GM23338 (cell line): ENCODE measurements at regions not wholly inside any gene's neighbourhood (a gene's known extent, or its start where the extent isn't known, plus 50 kb on each side); places are given as distances from the start of the nearest gene placed in this dataset.

Experiments used
- ATAC-seq: fragments of 200-7000 bp; cut with Tn5 transposase; 3 replicates; pipeline ENCODE4 v1.9.1; 2020
- DNase-seq: peaks from one replicate; pipeline ENCODE4 v3.0.0-alpha.2; 2015; ENCODE audit warnings: low spot score
- H2AFZ ChIP-seq: fragments of 200-600 bp; sonication (generic); 2 replicates; pipeline ENCODE4 v1.8.0; 2016; ENCODE audit warnings: antibody characterized with exemption, mild to moderate bottlenecking, moderate library complexity
- H3F3A ChIP-seq: fragments of 200-600 bp; sonication (generic); replicated peaks from 2 replicates; pipeline ENCODE4 v1.8.0; 2017; ENCODE audit warnings: antibody characterized with exemption, mixed run types, low read depth
- H3K27ac ChIP-seq: fragments of 200-600 bp; sonication (generic); 2 replicates; pipeline ENCODE4 v1.6.1; 2016; ENCODE audit warnings: low read depth
- H3K27me3 ChIP-seq: fragments of 200-600 bp; sonication (generic); 2 replicates; pipeline ENCODE4 v1.8.0; 2016; ENCODE audit warnings: mild to moderate bottlenecking, mixed run types, moderate library complexity; ENCODE audit not compliant: insufficient read depth
- H3K36me3 ChIP-seq: fragments of 200-600 bp; sonication (generic); 2 replicates; pipeline ENCODE4 v1.8.0; 2016; ENCODE audit warnings: mild to moderate bottlenecking; ENCODE audit not compliant: insufficient read depth
- H3K4me1 ChIP-seq: fragments of 200-600 bp; sonication (generic); 2 replicates; pipeline ENCODE4 v1.8.0; 2016; ENCODE audit warnings: mild to moderate bottlenecking, moderate library complexity; ENCODE audit not compliant: insufficient read depth
- H3K4me2 ChIP-seq: fragments of 200-600 bp; sonication (generic); 2 replicates; pipeline ENCODE4 v1.7.1; 2017; ENCODE audit warnings: mixed run types
- H3K4me3 ChIP-seq: fragments of 200-600 bp; sonication (generic); 2 replicates; pipeline ENCODE4 v1.6.1; 2016; ENCODE audit warnings: mixed run types
- H3K79me2 ChIP-seq: fragments of 200-600 bp; sonication (generic); replicated peaks from 2 replicates; pipeline ENCODE4 v1.8.0; 2017; ENCODE audit warnings: mild to moderate bottlenecking; ENCODE audit not compliant: insufficient read depth
- H3K9me2 ChIP-seq: fragments of 200-600 bp; sonication (generic); 2 replicates; pipeline ENCODE4 v1.8.0; 2017; ENCODE audit not compliant: insufficient read depth
- H4K20me1 ChIP-seq: fragments of 200-600 bp; sonication (generic); replicated peaks from 2 replicates; pipeline ENCODE4 v1.8.0; 2017; ENCODE audit warnings: mild to moderate bottlenecking; ENCODE audit not compliant: insufficient read depth
- H3K27ac Mint-ChIP-seq: 2 replicates; pipeline ENCODE4 v1.8.0; 2020; ENCODE audit warnings: inconsistent platforms, mild to moderate bottlenecking, moderate library complexity, mixed read lengths
- H3K27me3 Mint-ChIP-seq: 3 replicates; pipeline ENCODE4 v1.8.0; 2022; ENCODE audit warnings: low read depth, mild to moderate bottlenecking, moderate library complexity, mixed read lengths, inconsistent platforms; ENCODE audit not compliant: insufficient read depth, poor library complexity
- H3K36me3 Mint-ChIP-seq: 3 replicates; pipeline ENCODE4 v1.8.0; 2021; ENCODE audit warnings: low read depth, mild to moderate bottlenecking, inconsistent platforms, moderate library complexity, mixed read lengths
- H3K4me1 Mint-ChIP-seq: 3 replicates; pipeline ENCODE4 v1.8.0; 2020; ENCODE audit warnings: mild to moderate bottlenecking, inconsistent platforms, mixed read lengths
- H3K4me3 Mint-ChIP-seq: 3 replicates; pipeline ENCODE4 v1.8.0; 2021; ENCODE audit warnings: moderate library complexity, mild to moderate bottlenecking, inconsistent platforms, mixed read lengths
- H3K9me3 Mint-ChIP-seq: 3 replicates; pipeline ENCODE4 v1.8.0; 2020; ENCODE audit warnings: moderate library complexity, mild to moderate bottlenecking, inconsistent platforms, mixed read lengths
- CREB1 ChIP-seq: fragments of 250-450 bp; sonication (Bioruptor Pico); IDR thresholded peaks from 2 replicates; pipeline ENCODE4 v1.5.0; 2020; ENCODE audit warnings: low read depth, mild to moderate bottlenecking, moderate library complexity
- EZH2 ChIP-seq: fragments of 200-600 bp; sonication (generic); IDR thresholded peaks from one replicate; pipeline ENCODE4 v1.8.0; 2017; ENCODE audit warnings: antibody characterized with exemption, mild to moderate bottlenecking, low read depth; ENCODE audit not compliant: unreplicated experiment
- EZH2phosphoT487 ChIP-seq: fragments of 200-600 bp; sonication (generic); IDR thresholded peaks from one replicate; pipeline ENCODE4 v1.8.1; 2018; ENCODE audit warnings: antibody characterized with exemption; ENCODE audit not compliant: unreplicated experiment
- JUNB ChIP-seq: IDR thresholded peaks from one replicate; pipeline ENCODE4 v1.6.1; 2016; ENCODE audit warnings: antibody characterized with exemption; ENCODE audit not compliant: unreplicated experiment
- NANOG ChIP-seq: IDR thresholded peaks from 2 replicates; pipeline ENCODE4 v1.6.1; 2016; ENCODE audit warnings: antibody characterized with exemption, borderline replicate concordance
- POLR2AphosphoS5 ChIP-seq: IDR thresholded peaks from 2 replicates; pipeline ENCODE4 v1.6.1; 2016; ENCODE audit warnings: antibody characterized with exemption, low read depth
- STAT1 ChIP-seq: IDR thresholded peaks from one replicate; pipeline ENCODE4 v1.6.1; 2016; ENCODE audit warnings: antibody characterized with exemption; ENCODE audit not compliant: unreplicated experiment
- ZNF114 ChIP-seq: fragments of 250-450 bp; sonication (Bioruptor Pico); IDR thresholded peaks from 2 replicates; pipeline ENCODE4 v1.5.0; 2020; ENCODE audit warnings: mild to moderate bottlenecking, moderate library complexity
- ZNF331 ChIP-seq: fragments of 250-450 bp; sonication (Bioruptor Pico); IDR thresholded peaks from 2 replicates; pipeline ENCODE4 v1.5.0; 2020; ENCODE audit warnings: low read depth, mild to moderate bottlenecking, moderate library complexity
- TF ChIP-seq, protein P1 (sequence below): IDR thresholded peaks from 2 replicates; pipeline ENCODE4 v1.6.1; 2016; ENCODE audit warnings: antibody characterized with exemption
- TF ChIP-seq, protein P2 (sequence below): fragments of 250-450 bp; sonication (Bioruptor Pico); IDR thresholded peaks from 2 replicates; pipeline ENCODE4 v1.5.0; 2020; ENCODE audit warnings: mild to moderate bottlenecking, moderate library complexity
- TF ChIP-seq, protein P3 (sequence below): IDR thresholded peaks from one replicate; pipeline ENCODE4 v1.6.1; 2018; ENCODE audit warnings: antibody characterized with exemption; ENCODE audit not compliant: unreplicated experiment
- TF ChIP-seq, protein P4 (sequence below), 2 experiments: fragments of 200-600 bp in 1 of 2; sonication (generic) in 1 of 2; conservative IDR thresholded peaks; 2 replicates each; pipeline versions ENCODE4 v1.5.1 to v1.6.1; 2016 to 2017; ENCODE audit warnings: antibody characterized with exemption in 2 of 2, low read depth in 2 of 2, mild to moderate bottlenecking in 2 of 2, moderate library complexity in 1 of 2

DNA sequence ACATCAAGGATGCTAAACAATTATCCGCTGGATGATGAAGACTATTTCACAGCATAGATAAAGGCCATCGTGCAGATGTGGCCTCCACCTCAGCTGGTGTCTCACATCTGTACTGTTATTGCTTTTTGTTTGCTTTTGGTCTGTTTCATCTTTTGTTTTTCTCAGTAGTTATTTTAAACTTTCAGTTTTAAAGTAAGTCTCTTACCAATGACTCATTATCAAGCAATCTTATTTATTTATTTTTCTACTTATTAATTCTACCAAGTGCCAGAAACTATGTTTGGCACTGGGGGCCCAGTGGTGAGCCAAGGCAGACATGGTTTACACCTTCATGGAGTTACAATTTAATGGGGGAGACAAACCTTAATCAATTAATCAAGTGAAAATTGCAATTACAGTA lies 250.9 kb upstream of the TMEM72 start:
- Mint-ChIP-seq H3K4me1 (no peaks in the 10 kb centered on the region), H3K9me3 (no peaks in the 10 kb centered on the region; the same call in 2 of the 3 replicates), H3K27ac (no peak overlapping the region), H3K4me3 (no peak overlapping the region), H3K27me3 (peaks cover 3% of the 10 kb centered on the region), H3K36me3 (no peaks in the 10 kb centered on the region)
- ATAC-seq, result no peak
- no peak for DNase-seq
- Histone ChIP-seq H3K9me2 (no peaks in the 10 kb centered on the region), H3K79me2 (no peaks in the 10 kb centered on the region), H2AFZ (no peak overlapping the region), H3F3A (no peaks in the 10 kb centered on the region), H3K36me3 (no peaks in the 10 kb centered on the region), H3K4me1 (no peaks in the 10 kb centered on the region), H3K27me3 (no peaks in the 10 kb centered on the region), H3K4me3 (no peak overlapping the region), H4K20me1 (no peaks in the 10 kb centered on the region), H3K27ac (no peak overlapping the region), H3K4me2 (no peak overlapping the region)
- no peak for TF ChIP-seq STAT1
- TF ChIP-seq, protein P1, sequence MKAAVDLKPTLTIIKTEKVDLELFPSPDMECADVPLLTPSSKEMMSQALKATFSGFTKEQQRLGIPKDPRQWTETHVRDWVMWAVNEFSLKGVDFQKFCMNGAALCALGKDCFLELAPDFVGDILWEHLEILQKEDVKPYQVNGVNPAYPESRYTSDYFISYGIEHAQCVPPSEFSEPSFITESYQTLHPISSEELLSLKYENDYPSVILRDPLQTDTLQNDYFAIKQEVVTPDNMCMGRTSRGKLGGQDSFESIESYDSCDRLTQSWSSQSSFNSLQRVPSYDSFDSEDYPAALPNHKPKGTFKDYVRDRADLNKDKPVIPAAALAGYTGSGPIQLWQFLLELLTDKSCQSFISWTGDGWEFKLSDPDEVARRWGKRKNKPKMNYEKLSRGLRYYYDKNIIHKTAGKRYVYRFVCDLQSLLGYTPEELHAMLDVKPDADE, result no peak
- TF ChIP-seq ZNF331 (CRISPR knock-in tag), result no peak
- TF ChIP-seq, protein P2, sequence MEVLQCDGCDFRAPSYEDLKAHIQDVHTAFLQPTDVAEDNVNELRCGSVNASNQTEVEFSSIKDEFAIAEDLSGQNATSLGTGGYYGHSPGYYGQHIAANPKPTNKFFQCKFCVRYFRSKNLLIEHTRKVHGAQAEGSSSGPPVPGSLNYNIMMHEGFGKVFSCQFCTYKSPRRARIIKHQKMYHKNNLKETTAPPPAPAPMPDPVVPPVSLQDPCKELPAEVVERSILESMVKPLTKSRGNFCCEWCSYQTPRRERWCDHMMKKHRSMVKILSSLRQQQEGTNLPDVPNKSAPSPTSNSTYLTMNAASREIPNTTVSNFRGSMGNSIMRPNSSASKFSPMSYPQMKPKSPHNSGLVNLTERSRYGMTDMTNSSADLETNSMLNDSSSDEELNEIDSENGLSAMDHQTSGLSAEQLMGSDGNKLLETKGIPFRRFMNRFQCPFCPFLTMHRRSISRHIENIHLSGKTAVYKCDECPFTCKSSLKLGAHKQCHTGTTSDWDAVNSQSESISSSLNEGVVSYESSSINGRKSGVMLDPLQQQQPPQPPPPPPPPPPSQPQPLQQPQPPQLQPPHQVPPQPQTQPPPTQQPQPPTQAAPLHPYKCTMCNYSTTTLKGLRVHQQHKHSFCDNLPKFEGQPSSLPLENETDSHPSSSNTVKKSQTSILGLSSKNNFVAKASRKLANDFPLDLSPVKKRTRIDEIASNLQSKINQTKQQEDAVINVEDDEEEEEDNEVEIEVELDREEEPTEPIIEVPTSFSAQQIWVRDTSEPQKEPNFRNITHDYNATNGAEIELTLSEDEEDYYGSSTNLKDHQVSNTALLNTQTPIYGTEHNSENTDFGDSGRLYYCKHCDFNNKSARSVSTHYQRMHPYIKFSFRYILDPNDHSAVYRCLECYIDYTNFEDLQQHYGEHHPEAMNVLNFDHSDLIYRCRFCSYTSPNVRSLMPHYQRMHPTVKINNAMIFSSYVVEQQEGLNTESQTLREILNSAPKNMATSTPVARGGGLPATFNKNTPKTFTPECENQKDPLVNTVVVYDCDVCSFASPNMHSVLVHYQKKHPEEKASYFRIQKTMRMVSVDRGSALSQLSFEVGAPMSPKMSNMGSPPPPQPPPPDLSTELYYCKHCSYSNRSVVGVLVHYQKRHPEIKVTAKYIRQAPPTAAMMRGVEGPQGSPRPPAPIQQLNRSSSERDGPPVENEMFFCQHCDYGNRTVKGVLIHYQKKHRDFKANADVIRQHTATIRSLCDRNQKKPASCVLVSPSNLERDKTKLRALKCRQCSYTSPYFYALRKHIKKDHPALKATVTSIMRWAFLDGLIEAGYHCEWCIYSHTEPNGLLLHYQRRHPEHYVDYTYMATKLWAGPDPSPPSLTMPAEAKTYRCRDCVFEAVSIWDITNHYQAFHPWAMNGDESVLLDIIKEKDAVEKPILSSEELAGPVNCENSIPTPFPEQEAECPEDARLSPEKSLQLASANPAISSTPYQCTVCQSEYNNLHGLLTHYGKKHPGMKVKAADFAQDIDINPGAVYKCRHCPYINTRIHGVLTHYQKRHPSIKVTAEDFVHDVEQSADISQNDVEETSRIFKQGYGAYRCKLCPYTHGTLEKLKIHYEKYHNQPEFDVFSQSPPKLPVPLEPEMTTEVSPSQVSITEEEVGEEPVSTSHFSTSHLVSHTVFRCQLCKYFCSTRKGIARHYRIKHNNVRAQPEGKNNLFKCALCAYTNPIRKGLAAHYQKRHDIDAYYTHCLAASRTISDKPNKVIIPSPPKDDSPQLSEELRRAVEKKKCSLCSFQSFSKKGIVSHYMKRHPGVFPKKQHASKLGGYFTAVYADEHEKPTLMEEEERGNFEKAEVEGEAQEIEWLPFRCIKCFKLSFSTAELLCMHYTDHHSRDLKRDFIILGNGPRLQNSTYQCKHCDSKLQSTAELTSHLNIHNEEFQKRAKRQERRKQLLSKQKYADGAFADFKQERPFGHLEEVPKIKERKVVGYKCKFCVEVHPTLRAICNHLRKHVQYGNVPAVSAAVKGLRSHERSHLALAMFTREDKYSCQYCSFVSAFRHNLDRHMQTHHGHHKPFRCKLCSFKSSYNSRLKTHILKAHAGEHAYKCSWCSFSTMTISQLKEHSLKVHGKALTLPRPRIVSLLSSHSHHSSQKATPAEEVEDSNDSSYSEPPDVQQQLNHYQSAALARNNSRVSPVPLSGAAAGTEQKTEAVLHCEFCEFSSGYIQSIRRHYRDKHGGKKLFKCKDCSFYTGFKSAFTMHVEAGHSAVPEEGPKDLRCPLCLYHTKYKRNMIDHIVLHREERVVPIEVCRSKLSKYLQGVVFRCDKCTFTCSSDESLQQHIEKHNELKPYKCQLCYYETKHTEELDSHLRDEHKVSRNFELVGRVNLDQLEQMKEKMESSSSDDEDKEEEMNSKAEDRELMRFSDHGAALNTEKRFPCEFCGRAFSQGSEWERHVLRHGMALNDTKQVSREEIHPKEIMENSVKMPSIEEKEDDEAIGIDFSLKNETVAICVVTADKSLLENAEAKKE (CRISPR knock-in tag), result no peak
- TF ChIP-seq ZNF114 (CRISPR knock-in tag), result no peak
- TF ChIP-seq, protein P3, sequence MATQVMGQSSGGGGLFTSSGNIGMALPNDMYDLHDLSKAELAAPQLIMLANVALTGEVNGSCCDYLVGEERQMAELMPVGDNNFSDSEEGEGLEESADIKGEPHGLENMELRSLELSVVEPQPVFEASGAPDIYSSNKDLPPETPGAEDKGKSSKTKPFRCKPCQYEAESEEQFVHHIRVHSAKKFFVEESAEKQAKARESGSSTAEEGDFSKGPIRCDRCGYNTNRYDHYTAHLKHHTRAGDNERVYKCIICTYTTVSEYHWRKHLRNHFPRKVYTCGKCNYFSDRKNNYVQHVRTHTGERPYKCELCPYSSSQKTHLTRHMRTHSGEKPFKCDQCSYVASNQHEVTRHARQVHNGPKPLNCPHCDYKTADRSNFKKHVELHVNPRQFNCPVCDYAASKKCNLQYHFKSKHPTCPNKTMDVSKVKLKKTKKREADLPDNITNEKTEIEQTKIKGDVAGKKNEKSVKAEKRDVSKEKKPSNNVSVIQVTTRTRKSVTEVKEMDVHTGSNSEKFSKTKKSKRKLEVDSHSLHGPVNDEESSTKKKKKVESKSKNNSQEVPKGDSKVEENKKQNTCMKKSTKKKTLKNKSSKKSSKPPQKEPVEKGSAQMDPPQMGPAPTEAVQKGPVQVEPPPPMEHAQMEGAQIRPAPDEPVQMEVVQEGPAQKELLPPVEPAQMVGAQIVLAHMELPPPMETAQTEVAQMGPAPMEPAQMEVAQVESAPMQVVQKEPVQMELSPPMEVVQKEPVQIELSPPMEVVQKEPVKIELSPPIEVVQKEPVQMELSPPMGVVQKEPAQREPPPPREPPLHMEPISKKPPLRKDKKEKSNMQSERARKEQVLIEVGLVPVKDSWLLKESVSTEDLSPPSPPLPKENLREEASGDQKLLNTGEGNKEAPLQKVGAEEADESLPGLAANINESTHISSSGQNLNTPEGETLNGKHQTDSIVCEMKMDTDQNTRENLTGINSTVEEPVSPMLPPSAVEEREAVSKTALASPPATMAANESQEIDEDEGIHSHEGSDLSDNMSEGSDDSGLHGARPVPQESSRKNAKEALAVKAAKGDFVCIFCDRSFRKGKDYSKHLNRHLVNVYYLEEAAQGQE, result no peak
- no peak for TF ChIP-seq EZH2
- TF ChIP-seq POLR2AphosphoS5, result no peak
- TF ChIP-seq JUNB, result no peak
- no peak for TF ChIP-seq CREB1 (CRISPR knock-in tag)
- TF ChIP-seq, protein P4, sequence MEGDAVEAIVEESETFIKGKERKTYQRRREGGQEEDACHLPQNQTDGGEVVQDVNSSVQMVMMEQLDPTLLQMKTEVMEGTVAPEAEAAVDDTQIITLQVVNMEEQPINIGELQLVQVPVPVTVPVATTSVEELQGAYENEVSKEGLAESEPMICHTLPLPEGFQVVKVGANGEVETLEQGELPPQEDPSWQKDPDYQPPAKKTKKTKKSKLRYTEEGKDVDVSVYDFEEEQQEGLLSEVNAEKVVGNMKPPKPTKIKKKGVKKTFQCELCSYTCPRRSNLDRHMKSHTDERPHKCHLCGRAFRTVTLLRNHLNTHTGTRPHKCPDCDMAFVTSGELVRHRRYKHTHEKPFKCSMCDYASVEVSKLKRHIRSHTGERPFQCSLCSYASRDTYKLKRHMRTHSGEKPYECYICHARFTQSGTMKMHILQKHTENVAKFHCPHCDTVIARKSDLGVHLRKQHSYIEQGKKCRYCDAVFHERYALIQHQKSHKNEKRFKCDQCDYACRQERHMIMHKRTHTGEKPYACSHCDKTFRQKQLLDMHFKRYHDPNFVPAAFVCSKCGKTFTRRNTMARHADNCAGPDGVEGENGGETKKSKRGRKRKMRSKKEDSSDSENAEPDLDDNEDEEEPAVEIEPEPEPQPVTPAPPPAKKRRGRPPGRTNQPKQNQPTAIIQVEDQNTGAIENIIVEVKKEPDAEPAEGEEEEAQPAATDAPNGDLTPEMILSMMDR (conservative IDR thresholded peaks at IDR 0.05; ENCODE audit: low read depth in 2 of 2), result no peak
- no peak for TF ChIP-seq EZH2phosphoT487
- TF ChIP-seq NANOG, result no peak
